DND-41 (cell line): ENCODE measurements at regions not wholly inside any gene's neighbourhood (a gene's known extent, or its start where the extent isn't known, plus 50 kb on each side); places are given as distances from the start of the nearest gene placed in this dataset.

ENCODE experiments used
- ATAC-seq: fragments of 200-7000 bp; cut with Tn5 transposase; 3 replicates; pipeline ENCODE4 v1.9.1; 2021; ENCODE audit warnings: low read depth; ENCODE audit not compliant: insufficient read depth
- DNase-seq: peaks from one replicate; pipeline ENCODE4 v3.0.0-alpha.2; 2020
- H2AFZ ChIP-seq: 2 replicates; pipeline ENCODE4 v1.6.0; 2012; ENCODE audit warnings: low read depth, low read length
- H3K27ac ChIP-seq: 2 replicates; pipeline ENCODE4 v1.5.1; 2012; ENCODE audit warnings: low read length, inconsistent platforms
- H3K27me3 ChIP-seq: fragments of 200-600 bp; sonication (generic); 2 replicates; pipeline ENCODE4 v1.6.0; 2012; ENCODE audit warnings: low read length, mild to moderate bottlenecking, inconsistent platforms; ENCODE audit not compliant: insufficient read depth, poor library complexity
- H3K36me3 ChIP-seq: 2 replicates; pipeline ENCODE4 v1.5.1; 2012; ENCODE audit warnings: low read length, inconsistent platforms; ENCODE audit not compliant: insufficient read depth
- H3K4me1 ChIP-seq: 2 replicates; pipeline ENCODE4 v1.5.1; 2012; ENCODE audit warnings: mild to moderate bottlenecking, low read length; ENCODE audit not compliant: insufficient read depth
- H3K4me2 ChIP-seq: 2 replicates; pipeline ENCODE4 v1.6.0; 2012; ENCODE audit warnings: mild to moderate bottlenecking, moderate library complexity, low read length, inconsistent platforms; ENCODE audit not compliant: insufficient read depth
- H3K4me3 ChIP-seq, 2 experiments: fragments of 200-600 bp in 1 of 2; shearing (Covaris generic) in 1 of 2; 2 replicates each; pipeline ENCODE4 v1.5.1; 2012 to 2016; ENCODE audit warnings: inconsistent platforms in 2 of 2, low read length in 2 of 2, mild to moderate bottlenecking in 2 of 2, low read depth in 1 of 2, moderate library complexity in 1 of 2
- H3K79me2 ChIP-seq: 2 replicates; pipeline ENCODE4 v1.6.0; 2012; ENCODE audit warnings: low read length, inconsistent platforms; ENCODE audit not compliant: insufficient read depth
- H3K9ac ChIP-seq: 2 replicates; pipeline ENCODE4 v1.6.0; 2012; ENCODE audit warnings: low read depth, mild to moderate bottlenecking, inconsistent platforms, low read length, moderate library complexity
- H3K9me3 ChIP-seq: 2 replicates; pipeline ENCODE4 v1.5.1; 2012; ENCODE audit warnings: low read length, moderate library complexity, mild to moderate bottlenecking, inconsistent platforms; ENCODE audit not compliant: insufficient read depth, severe bottlenecking
- H4K20me1 ChIP-seq: 2 replicates; pipeline ENCODE4 v1.6.0; 2012; ENCODE audit warnings: low read length; ENCODE audit not compliant: insufficient read depth
- EZH2 ChIP-seq: IDR thresholded peaks from 3 replicates; pipeline ENCODE4 v1.6.1; 2012; ENCODE audit warnings: borderline replicate concordance, low read depth, mild to moderate bottlenecking, moderate library complexity, low read length, inconsistent platforms; ENCODE audit not compliant: severe bottlenecking
- TF ChIP-seq, protein P1 (sequence below): IDR thresholded peaks from 2 replicates; pipeline ENCODE4 v1.5.1; 2012; ENCODE audit warnings: borderline replicate concordance, low read length, moderate library complexity, mild to moderate bottlenecking; ENCODE audit not compliant: poor library complexity, severe bottlenecking; ENCODE audit errors: extremely low read depth

DNA sequence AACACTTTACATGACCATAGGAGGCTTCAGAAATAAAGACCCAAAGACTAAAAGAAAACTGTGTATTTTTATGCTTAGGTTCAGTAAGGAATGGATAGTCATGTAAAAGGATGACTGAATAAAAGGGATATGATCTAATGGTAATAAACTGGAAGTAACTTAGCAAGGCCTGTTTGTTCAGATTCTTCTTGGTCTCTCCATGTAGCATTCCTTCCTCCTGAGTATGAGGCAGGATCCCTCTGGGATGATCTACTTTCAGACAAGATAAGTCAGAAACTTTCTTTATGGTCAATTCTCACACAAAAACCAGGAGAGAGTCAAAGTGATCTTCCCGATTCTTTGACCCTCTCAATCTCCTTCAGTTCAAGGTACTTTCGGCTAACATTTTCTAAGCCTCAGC, 340.8 kb upstream of the DCBLD2 start:
- no peak overlapping the region for H2AFZ ChIP-seq
- no peak overlapping the region for H3K27ac ChIP-seq
- H3K79me2 ChIP-seq: no peaks in the 10 kb centered on the region
- H3K9ac ChIP-seq: no peak overlapping the region
- H3K4me2 ChIP-seq: no peak overlapping the region
- TF ChIP-seq, protein P1, sequence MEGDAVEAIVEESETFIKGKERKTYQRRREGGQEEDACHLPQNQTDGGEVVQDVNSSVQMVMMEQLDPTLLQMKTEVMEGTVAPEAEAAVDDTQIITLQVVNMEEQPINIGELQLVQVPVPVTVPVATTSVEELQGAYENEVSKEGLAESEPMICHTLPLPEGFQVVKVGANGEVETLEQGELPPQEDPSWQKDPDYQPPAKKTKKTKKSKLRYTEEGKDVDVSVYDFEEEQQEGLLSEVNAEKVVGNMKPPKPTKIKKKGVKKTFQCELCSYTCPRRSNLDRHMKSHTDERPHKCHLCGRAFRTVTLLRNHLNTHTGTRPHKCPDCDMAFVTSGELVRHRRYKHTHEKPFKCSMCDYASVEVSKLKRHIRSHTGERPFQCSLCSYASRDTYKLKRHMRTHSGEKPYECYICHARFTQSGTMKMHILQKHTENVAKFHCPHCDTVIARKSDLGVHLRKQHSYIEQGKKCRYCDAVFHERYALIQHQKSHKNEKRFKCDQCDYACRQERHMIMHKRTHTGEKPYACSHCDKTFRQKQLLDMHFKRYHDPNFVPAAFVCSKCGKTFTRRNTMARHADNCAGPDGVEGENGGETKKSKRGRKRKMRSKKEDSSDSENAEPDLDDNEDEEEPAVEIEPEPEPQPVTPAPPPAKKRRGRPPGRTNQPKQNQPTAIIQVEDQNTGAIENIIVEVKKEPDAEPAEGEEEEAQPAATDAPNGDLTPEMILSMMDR: no peak
- no peak for TF ChIP-seq EZH2
- H3K4me1 ChIP-seq: no peaks in the 10 kb centered on the region
- no peaks in the 10 kb centered on the region for H3K9me3 ChIP-seq
- H4K20me1 ChIP-seq: no peaks in the 10 kb centered on the region
- no peak overlapping the region for H3K4me3 ChIP-seq
- no peaks in the 10 kb centered on the region for H3K36me3 ChIP-seq
- no peak for ATAC-seq
- no peaks in the 10 kb centered on the region for H3K27me3 ChIP-seq
- no peak for DNase-seq

- no peak for DNase-seq
- TF ChIP-seq, protein P1: no peak
- no peak for TF ChIP-seq EZH2
- H3K4me3 ChIP-seq: no peak overlapping the region
Observed at GRCh38 chr3:99240700-99241099, 339.2 kb upstream of the DCBLD2 start.

DNA sequence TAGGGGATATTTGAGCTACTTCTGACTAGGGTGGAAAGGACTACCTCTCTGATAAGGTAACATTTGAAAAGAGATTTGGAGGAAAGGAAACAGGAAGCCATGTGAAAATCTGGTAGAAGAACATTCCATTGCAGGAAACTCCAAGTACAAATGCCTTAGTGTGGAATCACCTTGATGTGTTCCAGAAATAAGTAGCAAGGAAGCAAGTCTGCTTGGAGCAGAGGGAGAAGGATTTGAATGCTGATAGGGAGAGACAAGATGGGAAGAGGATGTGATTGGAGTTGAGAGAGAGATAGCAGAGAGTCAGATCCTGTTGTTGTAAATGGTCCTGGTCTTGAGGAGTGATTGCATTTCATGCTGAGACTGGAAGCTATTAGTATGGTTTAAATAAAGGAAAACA, 335.1 kb upstream of the DCBLD2 start:
- no peaks in the 10 kb centered on the region for H3K79me2 ChIP-seq
- H3K27me3 ChIP-seq: no peaks in the 10 kb centered on the region
- TF ChIP-seq EZH2: no peak
- H3K9me3 ChIP-seq: no peaks in the 10 kb centered on the region
- no peak overlapping the region for H3K27ac ChIP-seq
- no peak overlapping the region for H3K4me2 ChIP-seq
- DNase-seq (no peak), ATAC-seq (no peak)
- H3K9ac ChIP-seq: no peak overlapping the region
- H4K20me1 ChIP-seq: no peaks in the 10 kb centered on the region
- H2AFZ ChIP-seq: no peak overlapping the region
- no peaks in the 10 kb centered on the region for H3K4me1 ChIP-seq
- no peak overlapping the region for H3K4me3 ChIP-seq
- no peaks in the 10 kb centered on the region for H3K36me3 ChIP-seq

More at GRCh38 chr3:99240700-99241099, 339.2 kb upstream of the DCBLD2 start:
- Histone ChIP-seq H3K27me3 (no peaks in the 10 kb centered on the region), H2AFZ (no peak overlapping the region), H3K9ac (no peak overlapping the region), H3K27ac (no peak overlapping the region), H3K9me3 (no peaks in the 10 kb centered on the region), H4K20me1 (no peaks in the 10 kb centered on the region), H3K4me2 (no peak overlapping the region), H3K36me3 (no peaks in the 10 kb centered on the region), H3K79me2 (no peaks in the 10 kb centered on the region), H3K4me1 (no peaks in the 10 kb centered on the region)
- ATAC-seq: no peak

GRCh38 chr3:99232696-99233095, 331.2 kb upstream of the DCBLD2 start:
- DNase-seq (no peak), ATAC-seq (no peak)
- no peaks in the 10 kb centered on the region for H3K27me3 ChIP-seq
- no peak overlapping the region for H2AFZ ChIP-seq
- no peaks in the 10 kb centered on the region for H3K36me3 ChIP-seq
- H3K4me2 ChIP-seq: no peak overlapping the region
- H3K79me2 ChIP-seq: no peaks in the 10 kb centered on the region
- H3K4me1 ChIP-seq: no peaks in the 10 kb centered on the region
- H3K9me3 ChIP-seq: no peaks in the 10 kb centered on the region
- no peak overlapping the region for H3K27ac ChIP-seq
- H4K20me1 ChIP-seq: no peaks in the 10 kb centered on the region
- TF ChIP-seq, protein P1: no peak
- TF ChIP-seq EZH2: no peak
- H3K9ac ChIP-seq: no peak overlapping the region
- H3K4me3 ChIP-seq: no peak overlapping the region
